CD4-positive, alpha-beta T cell treated with Interleukin-15 for 4 hours (primary cell): ENCODE measurements at regions not wholly inside any gene's neighbourhood (a gene's known extent, or its start where the extent isn't known, plus 50 kb on each side); places are given as distances from the start of the nearest gene placed in this dataset.
"Not testable (repeated sequence)": the region's sequence is repeated elsewhere in the genome, so short reads cannot be mapped to it uniquely, and the experiment has no call there.

Experiments used
- DNase-seq: peaks from one replicate; pipeline ENCODE4 v3.0.0-alpha.2; 2020; ENCODE audit warnings: low spot score

GRCh38 chr14:44385906-44386305 is 121.2 kb downstream of the FSCB start:
- no peak for DNase-seq

- not testable (repeated sequence) for DNase-seq
These were observed 121.8 kb downstream of the FSCB start for GRCh38 chr14:44385296-44385695.

DNA sequence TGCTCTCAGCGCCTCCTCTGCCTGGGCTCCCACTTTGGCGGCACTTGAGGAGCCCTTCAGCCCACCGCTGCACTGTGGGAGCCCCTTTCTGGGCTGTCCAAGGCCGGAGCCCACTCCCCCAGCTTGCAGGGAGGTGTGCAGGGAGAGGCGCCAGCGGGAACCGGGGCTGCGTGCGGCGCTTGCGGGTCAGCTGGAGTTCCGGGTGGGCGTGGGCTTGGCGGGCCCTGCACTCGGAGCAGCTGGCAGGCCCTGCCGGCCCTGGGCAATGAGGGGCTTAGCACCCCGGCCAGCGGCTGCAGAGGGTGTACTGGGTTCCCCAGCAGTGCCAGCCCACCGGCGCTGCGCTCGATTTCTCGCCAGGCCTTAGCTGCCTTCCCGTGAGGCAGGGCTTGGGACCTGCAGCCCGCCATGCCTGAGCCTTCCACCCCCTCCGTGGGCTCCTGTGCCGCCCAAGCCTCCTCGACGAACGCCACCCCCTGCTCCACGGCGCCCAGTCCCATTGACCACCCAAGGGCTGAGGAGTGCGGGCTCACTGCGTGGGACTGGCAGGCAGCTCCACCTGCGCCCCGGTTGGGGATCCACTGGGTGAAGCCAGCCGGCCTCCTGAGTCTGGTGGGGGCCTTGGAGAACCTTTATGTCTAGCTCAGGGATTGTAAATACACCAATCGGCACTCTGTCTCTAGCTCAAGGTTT is 122.3 kb downstream of the FSCB start:
- DNase-seq, result not testable (repeated sequence)

DNA sequence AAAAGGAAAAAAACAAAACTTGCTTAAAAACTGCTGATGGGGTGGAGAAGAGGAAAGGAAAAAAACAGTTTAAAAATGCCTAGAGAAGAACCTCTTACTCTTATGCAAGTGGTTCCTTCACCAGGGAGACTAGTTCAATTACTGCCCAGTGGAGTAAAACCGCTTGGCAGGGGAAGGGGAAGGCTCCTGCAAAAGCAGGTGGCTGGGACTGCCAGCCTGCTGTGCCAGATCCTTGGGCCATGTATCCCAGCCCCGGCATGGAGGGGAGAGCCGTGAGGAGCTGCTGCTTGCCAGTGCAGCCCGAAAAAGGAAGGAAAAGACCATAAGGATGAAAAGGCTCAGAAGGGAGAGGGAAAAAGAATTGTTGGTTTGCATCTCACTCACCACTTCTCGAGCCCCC is 123.0 kb downstream of the FSCB start:
- DNase-seq, result no peak

DNA sequence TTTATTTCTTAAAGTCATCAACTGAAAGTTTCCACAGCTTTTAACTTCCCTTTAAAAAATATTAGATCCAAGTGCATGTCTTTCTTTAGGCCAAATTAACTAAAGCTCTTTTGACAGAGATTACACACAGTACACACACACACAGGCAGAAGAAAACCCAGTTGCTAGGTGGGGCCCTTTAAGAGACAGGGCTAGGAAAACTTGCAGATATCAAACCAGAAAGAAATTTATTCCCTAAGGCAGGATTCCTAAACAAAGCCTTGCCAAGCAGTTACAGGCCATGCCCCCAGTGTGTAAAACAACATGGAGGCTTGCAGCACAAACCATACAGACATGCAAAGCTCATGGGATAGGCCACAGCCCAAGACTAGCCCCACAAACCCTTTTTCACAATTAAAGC is 123.4 kb downstream of the FSCB start:
- DNase-seq, result no peak

DNA sequence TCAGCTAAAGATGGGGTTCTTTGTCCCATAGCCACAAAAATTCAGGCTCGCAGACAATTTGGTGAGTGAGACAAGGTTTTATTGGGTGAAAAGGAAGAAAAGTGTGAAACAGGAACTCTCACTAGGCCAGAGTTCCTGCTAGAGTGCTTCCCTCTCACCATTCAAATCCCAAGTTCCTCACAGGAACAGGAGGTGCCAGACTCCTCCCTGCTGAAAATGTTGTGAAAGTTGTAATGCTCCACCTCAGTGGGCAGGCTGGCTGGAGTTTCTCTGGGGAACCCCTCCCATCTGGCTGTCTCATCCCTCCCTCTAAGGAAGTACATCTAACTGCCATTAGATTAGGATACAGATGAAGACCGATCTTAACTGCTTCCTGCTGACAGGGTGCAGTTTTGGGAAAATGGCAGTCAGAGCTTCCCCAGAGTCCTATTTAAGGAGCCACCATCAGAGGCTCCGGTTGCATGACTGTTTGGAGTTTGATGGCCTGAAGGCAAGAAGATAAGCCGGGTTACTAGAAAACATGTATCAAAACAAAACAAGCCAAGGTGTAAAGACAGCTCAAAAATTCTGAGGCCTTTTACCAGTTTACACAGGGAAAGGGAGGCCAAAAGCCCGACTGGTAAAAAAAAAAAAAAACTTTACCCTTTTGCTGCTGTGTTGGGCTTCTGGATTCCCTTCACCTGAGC is 127.6 kb downstream of the FSCB start:
- no peak for DNase-seq

- no peak for DNase-seq
These were observed 132.2 kb downstream of the FSCB start for GRCh38 chr14:44374906-44375305.

DNA sequence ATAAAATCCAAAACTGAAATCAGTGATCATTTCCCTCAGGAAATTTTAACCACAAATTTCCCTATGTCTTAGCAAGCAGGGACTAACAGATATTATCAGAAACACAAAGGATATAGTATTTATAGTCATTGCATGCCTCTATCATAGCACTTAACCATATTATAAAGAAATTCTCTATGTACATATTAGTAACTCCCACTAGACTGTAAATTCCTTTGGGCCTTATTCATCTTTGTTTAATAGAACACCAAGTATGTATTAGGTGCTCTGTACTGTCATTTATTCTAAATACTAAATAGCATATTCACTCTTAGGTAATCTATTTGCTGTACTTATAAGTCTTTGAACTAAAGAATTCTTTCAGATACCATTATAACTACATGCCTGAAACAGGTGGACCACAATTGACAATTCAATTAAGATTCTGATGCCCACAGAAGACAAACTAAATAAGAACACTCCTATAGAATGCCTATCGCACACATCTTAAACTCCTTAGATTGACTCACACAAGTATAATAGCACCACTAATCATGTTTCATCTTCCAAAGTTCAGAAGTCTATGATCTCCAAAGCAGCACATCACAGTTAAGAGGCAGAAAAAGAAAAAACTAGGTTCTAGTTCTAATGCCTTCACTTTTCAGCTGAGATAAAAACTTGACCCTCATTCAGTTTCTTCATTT is 134.1 kb downstream of the FSCB start:
- no peak for DNase-seq

DNA sequence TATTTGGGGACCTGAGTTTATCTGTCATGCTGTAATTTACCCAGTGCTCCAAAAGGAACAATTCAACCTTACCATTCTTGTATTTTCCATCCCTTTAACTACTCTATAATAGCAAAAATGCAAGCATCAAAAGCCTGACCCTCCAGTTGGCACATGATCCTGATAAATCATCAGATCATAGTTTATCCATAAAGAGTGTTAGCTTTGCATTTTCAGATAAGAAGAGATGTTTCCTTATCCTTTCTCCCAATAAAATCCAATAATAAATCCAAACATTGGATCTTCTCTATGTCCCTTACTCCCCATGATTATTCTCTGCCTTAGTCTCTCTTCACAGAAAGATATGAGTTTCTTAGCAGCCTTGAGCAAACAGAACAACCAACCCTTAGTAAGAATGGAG is 134.9 kb downstream of the FSCB start:
- no peak for DNase-seq

DNA sequence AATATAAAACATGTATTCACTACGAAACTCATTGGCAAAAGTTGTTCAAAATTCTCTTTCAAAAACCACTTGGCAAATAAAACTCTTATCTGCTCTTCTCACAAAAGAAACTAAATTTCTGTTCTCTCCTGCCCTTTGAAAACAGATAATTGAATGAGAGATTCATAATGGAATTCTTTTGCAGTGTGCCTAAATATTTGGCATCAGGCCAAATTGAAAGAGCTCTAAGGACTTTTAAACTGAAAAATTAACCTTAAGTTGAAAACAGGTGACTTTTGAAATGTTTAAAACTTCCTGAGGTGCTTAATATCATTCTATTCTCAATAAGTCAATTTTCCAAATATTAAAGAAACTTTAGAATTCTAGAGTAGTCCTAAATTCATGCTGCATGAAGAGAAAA is 136.4 kb downstream of the FSCB start:
- DNase-seq, result no peak

DNA sequence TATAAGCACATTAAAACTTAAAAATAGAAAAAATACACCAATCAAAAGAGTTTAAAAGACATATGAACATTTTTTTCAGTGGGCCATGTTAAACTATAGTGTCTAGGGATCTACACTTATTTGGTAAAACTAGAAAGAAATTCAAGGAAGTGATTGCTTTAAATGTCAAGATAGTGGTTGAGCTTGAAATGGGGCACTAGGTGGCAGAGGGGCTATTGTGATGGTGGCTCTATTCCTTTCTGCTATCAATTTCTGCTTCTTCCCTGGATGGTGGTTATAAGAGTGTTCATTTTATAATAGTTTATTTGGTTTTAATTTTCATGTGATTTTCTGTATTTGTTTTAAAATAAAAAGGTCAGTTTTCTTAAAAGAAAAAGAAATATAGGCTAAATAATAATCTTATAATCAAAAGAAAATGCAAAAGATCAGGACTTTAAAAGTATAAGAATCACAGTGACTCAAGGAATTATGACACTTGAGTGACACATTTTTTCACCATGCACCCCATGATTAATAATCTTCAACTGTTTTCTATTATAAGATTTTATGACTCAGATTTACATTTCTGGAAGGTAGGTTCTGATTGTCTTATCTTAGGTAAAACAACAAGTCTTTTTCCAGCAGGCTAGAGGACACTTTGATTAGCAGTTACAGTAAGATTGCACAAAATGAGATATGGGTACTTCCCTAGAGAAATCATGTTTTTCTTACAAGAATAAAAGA is 137.5 kb downstream of the FSCB start:
- DNase-seq, result no peak

DNA sequence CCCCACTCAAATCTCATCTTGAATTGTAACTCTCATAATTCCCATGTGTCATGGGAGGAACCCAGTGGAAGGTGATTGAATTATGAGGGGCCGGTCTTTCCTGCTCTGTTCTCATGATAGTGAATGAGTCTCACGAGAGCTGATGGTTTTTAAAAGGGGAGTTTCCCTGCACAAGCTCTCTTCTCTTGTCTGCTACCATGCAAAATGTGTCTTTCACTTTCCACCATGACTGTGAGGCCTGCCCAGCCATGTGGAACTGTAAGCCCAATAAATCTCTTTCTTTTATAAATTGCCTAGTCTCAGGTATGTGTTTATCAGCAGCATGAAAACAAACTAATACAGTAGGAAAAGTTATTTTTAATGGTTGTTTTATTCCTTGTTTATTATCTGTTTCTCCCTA is 146.0 kb downstream of the FSCB start:
- DNase-seq, result no peak

- DNase-seq, result no peak
These were observed 153.3 kb downstream of the FSCB start for GRCh38 chr14:44353805-44354204.

DNA sequence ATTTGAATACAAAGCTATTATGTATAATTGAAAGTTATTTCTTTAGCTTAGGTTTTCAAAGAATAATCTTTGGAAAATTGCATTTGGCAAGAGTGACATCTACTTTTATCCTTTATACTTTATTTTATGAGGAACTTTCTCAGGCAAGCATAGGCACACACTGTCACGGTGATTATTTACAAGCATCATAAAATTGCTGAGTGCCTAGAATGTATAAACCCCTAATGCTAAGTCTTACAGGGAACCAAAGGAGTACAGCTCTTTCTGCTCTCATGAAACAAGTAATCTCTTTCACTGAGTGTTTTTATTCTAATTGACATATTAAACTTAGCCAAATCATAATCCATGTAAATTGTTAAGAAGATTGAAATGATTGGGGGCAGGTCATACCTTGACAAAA is 154.9 kb downstream of the FSCB start:
- no peak for DNase-seq

DNA sequence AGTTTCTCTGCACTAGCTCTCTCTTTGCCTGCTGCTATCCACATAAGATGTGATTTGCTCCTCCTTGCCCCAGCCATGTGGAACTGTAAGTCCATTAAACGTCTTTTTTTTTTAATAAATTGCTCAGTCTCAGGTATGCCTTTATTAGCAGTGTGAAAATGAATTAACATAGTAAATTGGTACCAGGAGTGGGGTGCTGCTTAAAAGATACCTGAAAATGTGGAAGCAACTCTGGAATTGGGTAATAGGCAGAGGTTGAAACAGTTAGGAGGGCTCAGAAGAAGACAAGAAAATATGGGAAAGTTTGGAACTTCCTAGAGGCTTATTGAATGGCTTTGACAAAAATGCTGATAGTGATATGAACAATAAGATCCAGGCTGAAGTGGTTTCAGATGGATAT is 159.8 kb downstream of the FSCB start:
- no peak for DNase-seq

GRCh38 chr14:44341116-44341515 is 166.0 kb downstream of the FSCB start:
- no peak for DNase-seq

GRCh38 chr14:44339862-44340261 is 167.2 kb downstream of the FSCB start:
- no peak for DNase-seq

GRCh38 chr14:44339231-44339630 is 167.9 kb downstream of the FSCB start:
- DNase-seq, result no peak

DNA sequence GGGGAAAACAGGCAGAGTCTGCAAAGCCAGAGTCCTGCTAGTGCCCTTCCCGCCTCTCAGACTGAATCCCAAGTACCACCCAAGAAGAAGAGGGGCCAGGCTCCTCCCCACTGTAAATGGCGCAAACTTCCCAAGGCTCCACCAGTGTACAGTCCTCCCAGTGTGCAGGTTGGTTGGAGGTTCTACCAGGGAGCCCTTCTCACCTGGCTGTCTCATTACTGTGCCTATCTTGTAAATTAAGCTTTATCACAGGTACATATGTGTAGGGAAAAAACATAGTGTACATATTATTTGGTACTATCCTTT is 189.7 kb downstream of the FSCB start:
- no peak for DNase-seq

DNA sequence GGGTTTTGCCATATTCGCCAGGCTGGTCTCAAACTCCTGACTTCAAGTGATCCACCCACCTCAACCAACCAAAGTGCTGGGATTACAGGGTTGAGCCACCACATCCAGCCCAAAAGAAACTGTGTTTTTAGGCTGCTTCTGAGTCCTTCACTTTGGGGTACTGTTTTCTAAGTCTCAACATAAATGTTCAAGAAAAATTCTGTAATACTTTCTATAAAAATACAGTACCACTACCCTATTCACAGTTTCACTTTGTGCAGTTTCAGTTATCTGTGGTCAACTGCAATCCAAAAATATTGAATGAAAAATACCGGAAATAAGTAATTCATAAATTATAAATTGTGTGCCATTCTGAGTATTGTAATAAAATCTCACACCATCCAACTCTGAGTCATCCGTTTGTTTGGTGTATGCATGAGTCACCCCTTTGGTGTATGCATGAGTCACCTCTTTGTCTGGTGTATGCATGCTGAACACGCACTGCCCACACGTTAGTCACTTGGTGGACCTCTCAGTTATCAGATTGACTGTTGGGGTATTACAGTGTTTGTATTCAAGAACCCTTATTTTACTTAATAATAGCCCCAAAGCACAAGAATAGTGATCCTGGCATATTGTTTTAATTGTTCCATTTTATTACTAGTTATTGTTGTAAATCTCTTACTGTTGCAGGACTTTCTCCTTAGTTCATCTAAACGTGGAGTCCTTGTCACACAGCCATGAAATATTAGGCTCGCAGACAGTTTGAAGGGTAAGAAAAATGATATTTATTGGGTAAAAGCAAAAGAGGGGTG is 190.2 kb downstream of the FSCB start:
- DNase-seq, result no peak

GRCh38 chr14:44309331-44309730 is 197.8 kb downstream of the FSCB start:
- no peak for DNase-seq

- no peak for DNase-seq
These were observed 206.2 kb downstream of the FSCB start for GRCh38 chr14:44300916-44301315.
